ENCODE measurements at regions not wholly inside any gene's neighbourhood (a gene's known extent, or its start where the extent isn't known, plus 50 kb on each side); places are given as distances from the start of the nearest gene placed in this dataset.

DNA sequence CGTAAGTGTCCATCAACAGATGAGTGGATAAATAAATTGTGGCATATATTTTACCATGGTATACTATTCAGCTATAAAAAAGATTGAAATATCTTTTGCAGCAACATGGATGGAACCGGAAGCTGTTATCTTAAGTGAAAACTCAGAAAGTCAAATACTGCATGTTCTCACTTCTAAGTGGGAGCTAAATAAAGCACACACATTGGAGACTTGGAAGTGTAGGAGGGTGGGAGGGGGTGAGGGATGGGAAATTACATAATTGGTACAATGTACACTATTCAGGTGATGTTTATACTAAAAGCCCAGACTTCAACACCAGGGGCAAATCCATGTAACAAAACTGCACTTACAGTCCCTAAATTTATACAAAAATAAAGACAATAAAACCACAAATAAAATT, 72.6 kb upstream of the SPRY1 start:
- no peak for DNase-seq (ENCODE audit: low read depth in 2 of 2)

DNA sequence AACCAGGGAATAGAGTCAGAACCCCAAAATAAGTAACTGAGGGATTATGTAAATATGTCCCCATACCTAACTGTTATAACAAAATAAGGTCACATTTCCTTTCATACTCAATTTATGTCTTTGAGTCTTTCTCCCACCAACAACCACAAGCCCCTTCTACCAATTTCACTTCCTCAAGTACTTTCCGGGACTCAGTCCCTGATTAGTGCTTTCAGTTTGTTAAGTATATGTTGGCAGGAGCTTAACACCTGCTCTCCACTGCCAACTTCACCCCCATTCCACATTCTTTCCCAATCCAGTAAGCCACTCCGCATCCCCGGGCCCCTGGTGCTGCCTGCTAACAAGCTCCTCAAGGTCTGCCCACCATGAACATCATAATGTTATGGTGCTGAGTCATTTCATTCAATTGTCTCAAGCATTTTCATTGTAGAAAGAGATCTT, 71.3 kb upstream of the SPRY1 start:
- no peak for DNase-seq (ENCODE audit: low read depth in 2 of 2)

DNA sequence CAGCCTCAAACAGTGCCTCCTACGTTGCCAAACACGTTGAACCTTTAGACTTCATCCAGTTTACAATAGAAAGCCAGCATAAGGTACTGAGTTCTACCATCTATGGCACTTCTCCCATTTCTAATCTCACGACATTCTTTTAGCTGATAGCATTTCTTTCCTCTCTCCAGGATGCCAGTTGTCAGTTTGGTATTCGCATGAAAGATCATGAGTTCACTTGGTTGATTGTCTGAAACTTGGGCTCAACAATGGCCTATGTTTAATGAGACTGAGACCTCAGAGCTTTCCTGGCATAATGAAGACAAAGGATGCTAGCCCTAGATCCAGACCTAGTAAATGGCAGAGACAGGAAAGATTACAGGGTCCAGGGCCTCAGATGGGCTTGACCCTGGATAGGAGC, 69.2 kb upstream of the SPRY1 start:
- DNase-seq (ENCODE audit: low read depth in 2 of 2): no peak

- DNase-seq (ENCODE audit: low read depth in 2 of 2): no peak
These were observed 68.7 kb upstream of the SPRY1 start for GRCh38 chr4:123327846-123328429.

GRCh38 chr4:123338715-123339114, 57.9 kb upstream of the SPRY1 start:
- no peak for DNase-seq (ENCODE audit: low read depth in 2 of 2)

DNA sequence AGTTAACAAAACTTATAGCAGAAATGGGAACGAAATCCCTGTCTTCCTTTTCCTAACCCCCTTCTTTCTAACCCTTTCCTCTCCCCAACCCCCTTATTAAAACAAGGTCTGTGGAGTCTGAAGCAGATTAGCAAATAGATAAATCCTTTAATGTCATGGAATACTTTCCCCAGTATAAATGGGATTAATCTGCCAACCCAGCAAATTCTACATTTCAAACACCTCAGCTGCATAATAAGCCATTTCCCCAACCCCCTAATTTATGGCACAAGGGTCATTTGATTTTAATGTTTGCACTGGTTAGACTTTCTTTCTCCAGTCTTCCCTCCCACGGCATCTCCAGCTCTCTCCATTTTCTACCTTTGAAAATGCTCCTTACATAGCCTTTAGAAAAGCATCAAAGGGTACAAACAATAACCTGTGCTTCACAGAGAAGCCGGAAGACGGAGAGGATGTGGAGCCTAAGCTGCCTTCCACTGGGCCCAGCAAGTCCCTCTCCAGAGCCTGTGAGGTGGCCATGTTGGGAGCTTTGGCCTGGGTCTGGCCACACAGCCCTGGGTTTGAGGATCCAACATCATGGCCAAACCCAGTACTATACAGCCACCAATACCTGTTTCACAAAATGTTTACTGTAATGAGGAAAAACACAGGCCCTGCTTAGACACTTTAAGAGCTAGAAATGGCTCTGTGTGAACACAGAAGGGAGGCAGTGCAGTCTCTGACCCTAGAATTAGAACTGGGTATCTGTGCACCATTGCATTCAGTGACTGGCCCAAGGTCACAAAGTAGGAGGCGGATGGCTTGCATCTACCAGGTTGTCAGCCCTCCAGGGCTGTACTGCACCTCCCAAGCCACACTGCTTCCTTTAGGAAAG, 56.9 kb upstream of the SPRY1 start:
- no peak for DNase-seq (ENCODE audit: low read depth in 2 of 2)

DNA sequence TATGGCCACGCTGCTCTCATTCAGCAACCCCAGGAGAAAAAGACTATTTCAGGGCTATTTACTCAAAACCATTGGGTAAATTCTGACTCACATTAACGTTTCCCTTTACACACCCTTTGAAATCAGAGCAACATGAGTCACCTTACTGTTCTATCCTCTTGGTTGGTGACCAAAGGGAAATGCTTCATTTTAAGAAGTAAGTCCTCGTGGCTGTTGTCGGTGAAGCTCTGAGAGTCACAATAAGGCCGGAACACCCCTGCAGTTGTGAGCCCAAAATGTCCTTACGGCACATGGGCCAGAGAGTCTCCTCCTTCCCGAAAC, 56.3 kb upstream of the SPRY1 start:
- DNase-seq (ENCODE audit: low read depth in 2 of 2): no peak

DNA sequence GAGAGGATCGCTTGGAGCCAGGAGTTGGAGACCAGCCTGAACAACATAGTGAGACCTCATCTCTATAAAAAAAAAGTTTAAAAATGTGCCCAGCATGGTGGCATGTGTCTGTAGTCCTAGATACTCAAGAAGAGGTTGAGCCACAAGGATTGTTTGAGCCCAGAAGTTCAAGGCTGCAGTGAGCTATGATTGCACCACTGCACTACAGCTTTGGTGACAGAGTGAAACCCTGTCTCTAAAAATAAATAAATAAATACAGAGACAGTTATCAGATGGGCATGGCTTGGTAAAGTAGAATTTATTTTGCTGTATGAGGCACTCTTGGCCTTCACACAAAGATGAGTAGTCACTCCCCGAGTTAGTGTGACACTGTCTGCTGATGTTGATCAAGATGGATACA, 54.1 kb upstream of the SPRY1 start:
- DNase-seq (ENCODE audit: low read depth in 2 of 2): no peak

- no peak for DNase-seq (ENCODE audit: low read depth in 2 of 2)
These were observed 53.1 kb upstream of the SPRY1 start for GRCh38 chr4:123343400-123344041.

DNA sequence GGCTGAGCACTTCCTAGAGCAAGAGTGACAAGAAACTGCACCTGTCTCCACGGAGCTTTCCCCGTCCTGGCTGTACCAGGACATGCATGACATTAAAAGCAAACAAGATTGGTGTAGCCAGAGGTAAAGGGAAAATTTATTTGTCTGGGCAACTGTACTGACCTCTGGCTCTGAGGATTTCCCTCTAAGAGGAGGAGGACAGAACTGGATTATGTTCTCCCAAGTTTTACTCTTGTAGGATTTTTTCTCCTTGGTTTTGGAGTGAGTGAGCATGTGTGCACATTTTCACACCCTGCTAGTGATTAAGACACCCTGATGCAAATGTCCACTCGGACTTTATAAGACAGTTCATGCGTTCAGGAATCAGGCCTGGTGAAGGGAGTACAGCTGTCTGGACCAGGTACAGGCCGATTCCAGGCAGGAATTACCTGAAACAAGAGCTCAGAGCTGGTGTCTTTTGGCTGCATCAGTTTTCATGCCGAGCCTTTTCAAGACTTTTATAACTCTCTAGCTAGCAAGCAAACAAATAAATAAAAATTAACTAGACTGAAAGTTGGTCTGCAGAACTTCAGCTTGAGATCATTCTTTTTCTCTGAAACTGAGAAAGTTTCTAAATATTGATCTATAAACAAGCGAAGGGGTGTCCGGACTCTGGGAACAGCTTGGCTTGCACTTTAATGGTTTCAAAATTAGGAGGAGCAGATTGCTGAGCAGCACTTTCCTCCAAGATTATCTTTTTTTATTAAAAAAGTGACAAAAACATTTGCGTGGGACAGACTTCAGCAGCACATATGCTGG, 51.3 kb upstream of the SPRY1 start:
- no peak for DNase-seq (ENCODE audit: low read depth in 2 of 2)

GRCh38 chr4:123345935-123346300, 50.7 kb upstream of the SPRY1 start:
- DNase-seq (ENCODE audit: low read depth in 2 of 2): no peak

- no peak for DNase-seq (ENCODE audit: low read depth in 2 of 2)
These were observed 50.2 kb upstream of the SPRY1 start for GRCh38 chr4:123346330-123346940.
